Astrocyte of the spinal cord (primary cell): ENCODE measurements at regions not wholly inside any gene's neighbourhood (a gene's known extent, or its start where the extent isn't known, plus 50 kb on each side); places are given as distances from the start of the nearest gene placed in this dataset.
"Not testable (repeated sequence)": the region's sequence is repeated elsewhere in the genome, so short reads cannot be mapped to it uniquely, and the experiment has no call there.

Experiments
- DNase-seq: peaks from one replicate; pipeline ENCODE4 v3.0.0; 2011; ENCODE audit warnings: low read depth, low spot score
- H3K4me3 ChIP-seq: 2 replicates; pipeline ENCODE4 v1.5.1; 2011; ENCODE audit warnings: low read depth, mild to moderate bottlenecking, low read length, moderate library complexity
- in situ Hi-C: cut with HindIII; loops from 2 replicates; pipeline ENCODE4 v1.10.0; 2017; ENCODE audit warnings: low sequenced_read_pairs
- TF ChIP-seq, protein P1 (sequence below): IDR thresholded peaks from 2 replicates; pipeline ENCODE4 v1.5.1; 2012; ENCODE audit warnings: low read depth, mild to moderate bottlenecking, low read length, inconsistent platforms

DNA sequence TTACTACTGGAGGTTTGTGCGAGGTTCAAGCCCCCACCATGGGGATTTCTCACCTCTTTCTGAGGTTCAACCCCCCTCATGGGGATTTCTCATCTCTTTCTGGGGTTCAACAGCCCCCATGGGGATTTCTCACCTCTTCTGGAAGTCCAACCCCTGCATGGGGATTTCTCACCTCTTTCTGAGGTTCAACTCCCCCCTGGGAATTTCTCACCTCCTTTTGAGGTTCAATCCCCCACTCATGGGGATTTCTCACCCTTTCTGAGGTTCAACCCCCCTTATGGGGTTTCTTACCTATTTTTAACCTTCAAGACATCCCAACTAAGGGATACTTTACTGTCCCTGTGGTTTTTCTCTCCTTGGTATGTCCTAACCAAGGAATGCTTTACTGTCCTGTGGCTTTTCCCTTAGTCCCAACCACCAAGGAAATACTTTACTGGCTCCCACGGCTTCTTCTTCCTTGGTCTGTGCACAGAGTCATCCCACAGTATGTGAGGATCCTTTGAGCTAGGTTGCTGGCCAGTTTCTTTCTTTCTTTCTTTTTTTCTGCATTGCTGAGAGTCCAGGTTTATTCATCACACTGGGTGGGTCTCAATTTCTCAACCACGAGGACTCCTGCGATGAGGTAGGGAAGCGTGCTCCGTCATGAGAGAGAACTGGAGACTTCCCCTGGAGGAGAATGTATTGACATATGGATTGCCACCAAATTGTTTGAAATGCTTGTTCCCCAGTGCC is 2140.2 kb downstream of the TP53TG3F start:
- TF ChIP-seq, protein P1, sequence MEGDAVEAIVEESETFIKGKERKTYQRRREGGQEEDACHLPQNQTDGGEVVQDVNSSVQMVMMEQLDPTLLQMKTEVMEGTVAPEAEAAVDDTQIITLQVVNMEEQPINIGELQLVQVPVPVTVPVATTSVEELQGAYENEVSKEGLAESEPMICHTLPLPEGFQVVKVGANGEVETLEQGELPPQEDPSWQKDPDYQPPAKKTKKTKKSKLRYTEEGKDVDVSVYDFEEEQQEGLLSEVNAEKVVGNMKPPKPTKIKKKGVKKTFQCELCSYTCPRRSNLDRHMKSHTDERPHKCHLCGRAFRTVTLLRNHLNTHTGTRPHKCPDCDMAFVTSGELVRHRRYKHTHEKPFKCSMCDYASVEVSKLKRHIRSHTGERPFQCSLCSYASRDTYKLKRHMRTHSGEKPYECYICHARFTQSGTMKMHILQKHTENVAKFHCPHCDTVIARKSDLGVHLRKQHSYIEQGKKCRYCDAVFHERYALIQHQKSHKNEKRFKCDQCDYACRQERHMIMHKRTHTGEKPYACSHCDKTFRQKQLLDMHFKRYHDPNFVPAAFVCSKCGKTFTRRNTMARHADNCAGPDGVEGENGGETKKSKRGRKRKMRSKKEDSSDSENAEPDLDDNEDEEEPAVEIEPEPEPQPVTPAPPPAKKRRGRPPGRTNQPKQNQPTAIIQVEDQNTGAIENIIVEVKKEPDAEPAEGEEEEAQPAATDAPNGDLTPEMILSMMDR: no peak

DNA sequence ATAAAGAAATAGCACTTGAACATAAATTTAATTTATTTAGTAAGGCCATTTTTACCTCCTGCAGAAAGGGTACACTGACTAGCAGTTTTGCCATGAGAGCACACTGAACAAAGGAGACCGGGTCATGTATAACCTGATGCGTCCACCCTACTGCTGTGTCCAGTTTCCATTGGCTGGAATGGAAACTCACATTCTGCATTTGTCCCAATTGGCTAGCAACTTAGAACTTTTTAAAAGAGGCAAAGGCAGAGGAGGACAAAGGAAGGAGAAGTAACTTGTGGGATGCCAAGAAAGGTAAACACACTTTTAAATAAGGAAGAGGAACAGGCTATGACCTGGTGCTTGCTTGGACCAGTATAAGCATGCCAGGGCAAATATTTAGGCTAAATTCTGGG is 2140.7 kb downstream of the TP53TG3F start:
- H3K4me3 ChIP-seq, in situ Hi-C loops, DNase-seq: not testable (repeated sequence)

More for the DNA sequence above, 2140.2 kb downstream of the TP53TG3F start:
- in situ Hi-C loops: no loop called here
- H3K4me3 ChIP-seq: no peak overlapping the region
- DNase-seq: no peak

DNA sequence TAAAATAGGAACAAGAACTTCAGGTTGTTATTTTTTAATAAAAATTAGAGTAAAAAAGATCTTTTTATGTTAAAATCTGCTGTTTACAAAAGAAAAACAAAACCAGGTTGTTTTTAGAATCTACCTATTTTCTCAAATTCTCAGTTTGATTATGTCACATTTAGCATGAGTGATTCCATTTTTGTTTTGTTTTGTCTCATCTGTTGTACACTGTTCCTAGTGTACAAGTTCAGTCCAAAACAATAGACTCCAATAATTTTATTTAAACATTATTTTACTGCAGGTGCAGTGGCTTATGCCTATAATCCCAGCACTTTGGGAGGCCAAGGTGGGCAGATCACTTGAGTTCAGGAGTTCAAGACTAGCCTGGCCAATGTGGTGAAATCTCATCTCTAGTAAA is 2142.7 kb downstream of the TP53TG3F start:
- TF ChIP-seq, protein P1: no peak
- in situ Hi-C loops: no loop called here
- no peak for DNase-seq
- H3K4me3 ChIP-seq: no peak overlapping the region

GRCh38 chr16:35603371-35603770 is 2144.0 kb downstream of the TP53TG3F start:
- in situ Hi-C loops, DNase-seq, H3K4me3 ChIP-seq: not testable (repeated sequence)

- in situ Hi-C loops: no loop called here
Observed at GRCh38 chr16:35605921-35606320, 2146.5 kb downstream of the TP53TG3F start.

DNA sequence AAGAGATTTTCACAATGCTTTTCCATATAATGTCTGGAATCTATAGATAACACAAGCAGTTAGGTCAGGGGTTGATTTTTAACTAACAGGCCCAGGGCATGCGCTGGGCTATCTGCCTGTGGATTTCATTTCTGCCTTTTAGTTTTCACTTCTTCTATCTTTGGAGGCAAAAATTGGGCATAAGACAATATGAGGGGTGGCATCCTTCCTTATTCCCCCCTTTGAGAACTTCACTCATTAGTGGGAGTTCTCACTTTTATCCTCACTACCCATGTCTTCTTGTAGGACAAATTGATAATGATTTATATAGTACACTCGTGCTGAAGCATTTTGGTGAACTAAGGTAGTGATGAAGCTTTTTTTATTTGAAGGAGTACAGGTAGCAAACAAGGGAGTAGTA is 2155.5 kb downstream of the TP53TG3F start:
- H3K4me3 ChIP-seq, in situ Hi-C loops: not testable (repeated sequence)
- peak; percentile 3 for DNase-seq

More at GRCh38 chr16:35605921-35606320, 2146.5 kb downstream of the TP53TG3F start:
- H3K4me3 ChIP-seq: no peak overlapping the region
- TF ChIP-seq, protein P1: no peak
- DNase-seq: no peak

- DNase-seq, H3K4me3 ChIP-seq, in situ Hi-C loops: not testable (repeated sequence)
Observed at GRCh38 chr16:35619176-35619575, 2159.8 kb downstream of the TP53TG3F start.

DNA sequence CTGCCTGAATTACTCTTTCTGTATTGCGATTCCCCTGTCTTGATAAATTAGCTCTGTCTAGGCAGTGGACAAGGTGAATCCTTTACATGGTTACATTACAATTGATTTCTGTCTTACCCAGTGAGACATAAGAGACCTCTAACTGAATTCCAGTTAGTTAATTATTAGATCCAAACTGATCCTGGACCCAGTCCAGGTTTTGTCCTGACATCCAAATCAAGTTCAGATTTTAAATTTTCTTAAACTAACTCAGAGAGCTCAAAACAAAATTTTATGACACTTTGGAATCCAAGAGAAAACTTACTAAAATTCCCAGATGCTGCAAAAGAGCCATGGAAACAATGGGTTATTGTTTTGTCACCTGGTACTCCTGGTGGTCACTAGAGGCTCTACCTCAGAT is 2166.6 kb downstream of the TP53TG3F start:
- no peak for DNase-seq
- in situ Hi-C loops: no loop called here
- TF ChIP-seq, protein P1: no peak
- no peak overlapping the region for H3K4me3 ChIP-seq

GRCh38 chr16:35628976-35629375 is 2169.6 kb downstream of the TP53TG3F start:
- no peak for DNase-seq
- H3K4me3 ChIP-seq: no peak overlapping the region
- TF ChIP-seq, protein P1: no peak
- in situ Hi-C loops: no loop called here
